Activated T-helper 1 cell treated with Interleukin-2 at 50 U/mL for 16 hours (primary cell): ENCODE measurements at regions not wholly inside any gene's neighbourhood (a gene's known extent, or its start where the extent isn't known, plus 50 kb on each side); places are given as distances from the start of the nearest gene placed in this dataset.

Source experiments
- DNase-seq: peaks from one replicate; pipeline ENCODE4 v3.0.0-alpha.2; 2020; ENCODE audit warnings: low read depth

GRCh38 chrX:51437521-51437920 is 58.9 kb downstream of the NUDT11 start:
- DNase-seq, result no peak

- DNase-seq, result no peak
Measured at GRCh38 chrX:51435101-51435500, 61.3 kb downstream of the NUDT11 start.

GRCh38 chrX:51421972-51422597 is 74.3 kb downstream of the NUDT11 start:
- DNase-seq, result no peak

GRCh38 chrX:51420610-51421009 is 75.8 kb downstream of the NUDT11 start:
- no peak for DNase-seq

GRCh38 chrX:51408462-51408861 is 75.8 kb downstream of the NUDT10 start:
- no peak for DNase-seq

GRCh38 chrX:51407520-51408409 is 75.1 kb downstream of the NUDT10 start:
- no peak for DNase-seq

- no peak for DNase-seq
Measured at GRCh38 chrX:51406688-51407519, 74.3 kb downstream of the NUDT10 start.

- no peak for DNase-seq
Measured at GRCh38 chrX:51404445-51404844, 71.8 kb downstream of the NUDT10 start.

- peak; percentile 36 for DNase-seq
Measured at GRCh38 chrX:51395810-51396728, 63.4 kb downstream of the NUDT10 start.

GRCh38 chrX:51395480-51395809 is 62.8 kb downstream of the NUDT10 start:
- no peak for DNase-seq
